NCI-H748 (cell line): ENCODE measurements at regions not wholly inside any gene's neighbourhood (a gene's known extent, or its start where the extent isn't known, plus 50 kb on each side); places are given as distances from the start of the nearest gene placed in this dataset.

Source experiments
- DNase-seq: peaks from one replicate; lab custom pipeline; 2025; ENCODE audit not compliant: unreplicated experiment; lab: John Stamatoyannopoulos, UW

DNA sequence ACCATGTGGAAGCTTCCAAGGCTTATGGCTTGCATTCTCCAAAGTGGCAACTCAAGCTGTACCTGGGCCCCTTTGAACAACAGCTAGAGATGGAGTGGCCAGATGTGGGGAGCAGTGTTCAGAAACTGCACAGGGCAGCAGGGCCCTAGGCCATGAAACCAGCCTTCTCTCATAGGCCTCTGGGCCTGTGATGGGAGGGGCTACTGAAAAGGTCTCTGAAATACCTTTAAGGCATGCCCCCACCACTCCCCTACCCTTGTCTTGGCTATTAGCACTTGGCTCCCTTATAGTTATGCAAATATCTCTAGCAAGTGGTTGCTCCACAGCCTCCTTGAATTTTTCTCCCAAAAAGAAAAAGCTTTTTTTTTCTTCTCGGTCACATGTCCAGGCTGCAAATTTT is 1014.6 kb downstream of the DTWD2 start:
- DNase-seq: no peak

DNA sequence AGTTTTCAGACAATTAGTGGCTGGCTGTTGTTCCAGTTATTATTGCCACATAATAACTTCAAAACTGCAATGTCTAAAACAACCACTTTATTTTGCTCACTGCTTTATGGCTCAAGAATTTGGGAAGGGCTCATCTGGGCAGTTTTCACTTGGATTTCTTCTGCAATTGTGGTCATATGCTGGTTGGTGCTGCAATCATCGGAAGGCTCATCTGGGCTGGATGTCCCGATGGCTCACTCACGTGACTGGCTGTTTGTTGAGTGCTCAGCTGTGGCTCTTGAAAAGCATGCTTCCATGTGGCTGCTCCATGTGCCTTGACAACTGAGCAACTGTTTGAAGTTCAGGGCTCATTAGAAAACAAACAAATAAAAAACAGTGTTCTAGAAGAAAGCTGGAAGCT is 1032.5 kb downstream of the DTWD2 start:
- DNase-seq: no peak

GRCh38 chr5:117954331-117954730 is 1034.0 kb downstream of the DTWD2 start:
- no peak for DNase-seq

- no peak for DNase-seq
These were observed 1035.1 kb downstream of the DTWD2 start for GRCh38 chr5:117953272-117953671.

- DNase-seq: no peak
These were observed 1040.5 kb downstream of the DTWD2 start for GRCh38 chr5:117947836-117948235.

- no peak for DNase-seq
These were observed 1041.2 kb downstream of the DTWD2 start for GRCh38 chr5:117947121-117947520.

DNA sequence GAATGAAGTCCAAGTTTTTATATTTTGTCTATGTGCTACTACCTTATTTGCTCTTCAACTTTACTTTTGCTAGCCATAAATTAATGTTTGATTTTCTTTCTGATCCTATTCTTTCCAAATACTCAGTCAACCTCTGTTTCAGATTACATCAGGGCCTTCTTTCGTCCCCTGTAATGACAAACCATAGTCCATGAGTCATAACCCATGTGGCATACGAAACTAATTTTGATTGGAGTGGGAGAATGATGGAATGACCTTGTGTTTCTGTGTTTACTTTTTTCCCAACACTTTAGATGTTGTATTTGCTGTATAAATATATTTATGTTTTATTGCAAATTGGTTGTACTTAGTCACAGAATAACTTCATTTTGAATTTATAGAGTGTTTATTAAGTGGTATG is 1043.1 kb downstream of the DTWD2 start:
- no peak for DNase-seq

DNA sequence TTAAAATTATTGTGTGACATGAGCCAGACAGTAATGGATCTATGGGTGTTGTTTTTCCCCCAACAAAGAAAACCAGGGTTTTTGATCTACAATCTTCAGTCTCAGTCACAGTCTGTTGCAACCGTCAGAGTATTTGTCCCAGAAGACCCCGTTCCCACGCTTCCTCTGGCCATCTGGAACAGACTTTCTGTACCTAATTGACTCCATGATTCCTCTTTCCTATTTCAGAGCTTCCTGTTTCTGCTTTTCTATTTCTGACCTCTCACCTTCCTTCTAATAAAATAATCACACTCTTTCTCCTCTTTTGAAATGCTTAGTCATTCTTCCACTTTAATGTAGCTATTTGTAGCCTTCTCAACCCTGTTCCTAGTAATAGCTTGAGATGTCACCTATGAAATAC is 1044.8 kb downstream of the DTWD2 start:
- DNase-seq: no peak

GRCh38 chr5:117942861-117943519 is 1045.4 kb downstream of the DTWD2 start:
- no peak for DNase-seq

DNA sequence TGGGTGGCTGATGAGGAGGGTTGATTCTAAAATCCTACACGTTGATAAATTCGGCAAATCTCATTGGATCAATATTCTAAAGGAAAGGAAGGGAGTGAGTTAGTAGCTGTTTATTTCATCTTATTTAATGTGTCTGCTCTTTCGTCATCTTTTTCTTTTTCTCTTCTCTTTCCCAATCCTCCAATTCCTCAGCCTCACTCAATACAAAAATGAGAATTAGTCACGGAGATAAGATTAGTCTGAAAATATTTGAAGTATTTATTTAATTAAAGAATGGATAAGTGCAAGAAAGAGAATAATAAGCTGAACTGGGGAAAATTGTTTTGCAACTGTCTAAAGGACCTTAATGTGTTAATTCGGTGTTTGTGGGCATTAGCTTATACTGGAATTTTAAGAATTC is 1095.1 kb downstream of the DTWD2 start:
- no peak for DNase-seq

DNA sequence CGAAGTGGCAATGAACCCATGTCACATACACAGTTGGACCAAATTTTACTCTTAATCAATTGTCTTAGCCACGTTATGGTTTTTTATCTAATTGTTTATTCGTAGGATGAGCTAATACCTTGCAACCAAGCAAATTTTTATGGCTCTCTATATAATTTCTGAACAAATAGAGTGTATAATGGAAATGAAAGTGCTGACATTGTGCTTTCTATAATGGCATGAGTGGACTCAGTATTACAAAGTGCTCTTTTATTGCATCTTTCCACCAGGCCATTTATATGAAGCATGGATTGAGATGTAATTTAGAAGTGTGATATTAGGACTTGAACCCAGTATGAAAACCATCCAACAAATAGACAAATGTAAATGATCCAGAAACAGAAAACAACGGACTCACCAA is 1096.0 kb downstream of the DTWD2 start:
- DNase-seq: no peak

DNA sequence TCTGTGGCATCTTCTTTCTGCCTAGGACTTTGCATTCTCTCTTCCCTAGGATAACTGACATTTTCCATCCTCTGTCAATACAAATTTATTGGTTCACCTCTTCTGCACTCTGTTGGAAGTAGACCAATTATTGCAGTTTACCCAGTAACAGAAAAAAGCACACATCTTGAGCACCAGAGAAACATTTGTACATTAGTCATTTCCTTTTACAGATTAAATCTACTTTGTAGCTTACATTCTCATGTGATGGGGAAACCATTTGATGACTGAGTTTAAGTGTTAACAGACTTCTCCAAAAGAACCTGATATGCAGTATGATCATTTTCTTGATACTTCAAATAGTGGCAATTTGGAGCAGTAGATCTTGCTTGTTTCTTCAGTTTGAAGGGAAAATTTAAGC is 1098.8 kb downstream of the DTWD2 start:
- DNase-seq: no peak

GRCh38 chr5:117888688-117889087 is 1099.7 kb downstream of the DTWD2 start:
- DNase-seq: no peak

DNA sequence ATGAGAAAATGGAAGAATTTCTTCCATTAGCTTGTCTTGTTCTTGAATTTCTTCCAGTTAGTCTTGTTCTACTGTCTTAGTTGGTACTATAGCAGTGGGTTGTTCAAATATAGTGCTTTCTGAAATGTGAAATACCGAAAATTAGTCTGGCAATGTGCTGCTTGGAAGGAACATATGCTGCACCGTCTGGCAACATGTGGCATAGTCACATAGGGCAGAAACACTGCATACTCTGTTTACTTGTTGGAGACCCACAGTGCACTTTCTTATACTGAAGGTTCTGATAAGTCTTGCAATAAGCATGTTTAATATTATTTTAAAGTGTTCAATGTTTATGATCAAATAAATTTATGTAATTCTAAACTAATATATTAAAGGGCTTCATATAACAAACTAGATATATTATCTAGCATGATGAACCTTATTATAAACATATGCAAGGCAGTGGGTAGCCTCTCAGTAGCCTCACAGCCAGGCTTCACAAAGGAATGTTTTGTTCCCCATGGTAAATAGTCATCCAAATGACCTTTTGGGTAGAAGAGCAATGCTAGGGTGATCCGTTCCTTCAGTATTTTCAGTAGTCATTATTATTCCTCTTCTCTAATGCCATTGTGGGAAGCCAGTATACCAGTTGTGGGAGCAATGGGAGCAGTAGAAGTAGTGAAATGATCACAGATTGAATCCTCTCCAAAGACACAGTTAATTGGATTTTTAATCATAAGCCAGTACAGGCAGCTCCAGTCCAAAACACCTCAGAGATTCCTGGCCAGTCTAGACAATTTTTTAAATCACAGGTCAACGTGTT is 1106.7 kb downstream of the DTWD2 start:
- DNase-seq: no peak

- DNase-seq: no peak
These were observed 1107.4 kb downstream of the DTWD2 start for GRCh38 chr5:117880932-117881331.

- no peak for DNase-seq
These were observed 1110.6 kb downstream of the DTWD2 start for GRCh38 chr5:117877731-117878130.

GRCh38 chr5:117872798-117873368 is 1115.5 kb downstream of the DTWD2 start:
- no peak for DNase-seq

GRCh38 chr5:117869596-117869995 is 1118.8 kb downstream of the DTWD2 start:
- no peak for DNase-seq

GRCh38 chr5:117863586-117864296 is 1124.6 kb downstream of the DTWD2 start:
- no peak for DNase-seq

DNA sequence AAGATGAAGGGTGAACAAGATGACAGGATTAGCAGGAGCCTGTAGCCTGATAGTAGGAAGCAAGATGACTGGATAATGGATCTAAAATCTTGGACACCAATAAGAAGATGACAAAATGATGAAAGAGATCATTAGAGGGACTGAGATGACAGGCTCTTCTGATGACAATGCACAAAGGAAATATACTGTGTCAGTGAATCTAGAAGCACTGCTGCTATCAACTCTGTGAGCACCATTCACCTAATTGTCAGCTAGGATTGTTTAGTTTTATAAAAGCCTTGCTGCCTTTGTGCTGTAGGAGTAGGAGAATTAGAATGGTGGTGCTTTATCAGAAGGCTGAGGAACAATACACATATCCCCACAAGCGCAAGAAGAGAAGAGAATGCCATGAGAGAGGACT is 1127.8 kb downstream of the DTWD2 start:
- DNase-seq: no peak

GRCh38 chr5:117859176-117859575 is 1129.2 kb downstream of the DTWD2 start:
- DNase-seq: no peak

GRCh38 chr5:117856713-117857112 is 1131.6 kb downstream of the DTWD2 start:
- DNase-seq: no peak
